Upper lobe of left lung (tissue), 4 donors: ENCODE measurements at regions not wholly inside any gene's neighbourhood (a gene's known extent, or its start where the extent isn't known, plus 50 kb on each side); places are given as distances from the start of the nearest gene placed in this dataset.

Experiments
- CTCF ChIP-seq, 6 experiments: fragments of 450-650 bp in 4 of 6; fragments of 200-600 bp in 2 of 6; sonication (generic) in 2 of 6; IDR thresholded peaks; one replicate each; pipeline ENCODE4 v1.5.1; 2016 to 2019; ENCODE audit warnings: antibody characterized with exemption in 6 of 6
- EP300 ChIP-seq, 4 donors: sonication (generic); formaldehyde crosslinking; IDR thresholded peaks; one replicate each; pipeline ENCODE4 v1.5.1; 2017; ENCODE audit warnings: antibody characterized with exemption in 4 of 4, control low read depth in 2 of 4
- POLR2A ChIP-seq, 4 donors: fragments of 450-650 bp; IDR thresholded peaks; one replicate each; pipeline ENCODE4 v1.5.1; 2016 to 2017; ENCODE audit warnings: antibody characterized with exemption in 4 of 4, mild to moderate bottlenecking in 2 of 4
- POLR2AphosphoS5 ChIP-seq, 2 donors: sonication (generic); formaldehyde crosslinking; IDR thresholded peaks; one replicate each; pipeline ENCODE4 v1.5.1; 2017; ENCODE audit warnings: antibody characterized with exemption in 2 of 2

DNA sequence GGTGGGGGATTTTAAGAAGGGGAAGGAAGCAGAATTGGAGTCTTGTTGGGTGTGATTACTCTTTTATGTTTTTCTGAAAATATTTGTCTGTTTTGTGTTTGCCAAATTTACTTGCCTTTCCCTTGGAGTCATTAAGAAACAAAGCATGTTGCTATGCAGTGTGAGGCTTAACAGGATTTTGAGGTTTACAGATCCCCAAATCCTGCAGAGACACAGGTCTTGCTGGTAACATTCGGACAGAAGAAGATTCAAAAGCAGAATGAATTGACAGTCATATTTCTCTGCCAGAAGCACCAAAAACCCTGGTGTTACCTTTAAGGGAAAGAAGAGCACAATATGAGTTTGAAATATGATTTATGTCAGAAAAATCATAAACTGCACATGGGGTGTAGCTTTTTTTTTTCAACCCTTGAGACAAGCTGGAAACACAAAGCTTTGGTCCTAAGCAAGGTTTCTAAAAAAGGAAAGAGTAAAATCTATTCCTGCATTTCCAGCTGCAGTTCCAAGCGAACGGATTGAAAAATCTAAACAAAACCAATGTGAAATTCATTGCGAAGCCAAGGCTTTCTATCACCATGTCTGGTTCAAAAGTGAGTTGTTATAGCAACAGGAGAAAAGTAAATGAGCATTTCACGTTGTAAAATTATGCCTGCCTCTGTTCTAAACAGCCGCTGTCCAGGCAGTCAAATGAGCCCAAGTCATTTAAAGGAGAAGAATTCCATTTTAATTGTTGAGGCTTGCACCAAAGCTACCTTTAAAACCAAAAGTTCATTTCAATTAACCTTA lies 358.9 kb upstream of the SASH1 start:
- TF ChIP-seq POLR2AphosphoS5 (IDR thresholded peaks at IDR 0.05) = no peak
- TF ChIP-seq CTCF (IDR thresholded peaks at IDR 0.05) = no peak
- TF ChIP-seq POLR2A (IDR thresholded peaks at IDR 0.05) = no peak
- no peak for TF ChIP-seq EP300 (IDR thresholded peaks at IDR 0.05)
